NB4 (cell line): ENCODE measurements at regions not wholly inside any gene's neighbourhood (a gene's known extent, or its start where the extent isn't known, plus 50 kb on each side); places are given as distances from the start of the nearest gene placed in this dataset.
"Not testable (repeated sequence)": the region's sequence is repeated elsewhere in the genome, so short reads cannot be mapped to it uniquely, and the experiment has no call there.

Experiments used
- DNase-seq: peaks from one replicate; pipeline ENCODE4 v3.0.0; 2010; ENCODE audit warnings: low read depth
- H3K4me3 ChIP-seq: one replicate; pipeline ENCODE4 v1.5.1; 2011; ENCODE audit warnings: mild to moderate bottlenecking, low read depth, low read length, moderate library complexity
- MYC ChIP-seq: IDR thresholded peaks from 2 replicates; pipeline ENCODE4 v1.6.1; 2011; ENCODE audit warnings: low read depth, low read length
- POLR2A ChIP-seq: IDR thresholded peaks from 2 replicates; pipeline ENCODE4 v1.6.1; 2011; ENCODE audit warnings: mild to moderate bottlenecking; ENCODE audit not compliant: insufficient read length; ENCODE audit errors: extremely low read depth
- TF ChIP-seq, protein P1 (sequence below): IDR thresholded peaks from 2 replicates; pipeline ENCODE4 v1.6.1; 2011; ENCODE audit warnings: low read depth, low read length
- TF ChIP-seq, protein P2 (sequence below): IDR thresholded peaks from one replicate; pipeline ENCODE4 v1.5.1; 2012; ENCODE audit warnings: low read depth, low read length

GRCh38 chr9:39552242-39552881 is 196.9 kb downstream of the SPATA31A1 start:
- DNase-seq, H3K4me3 ChIP-seq: not testable (repeated sequence)

- not testable (repeated sequence) for DNase-seq, H3K4me3 ChIP-seq
These were observed 198.9 kb downstream of the SPATA31A1 start for GRCh38 chr9:39554352-39554751.

GRCh38 chr9:39559384-39559783 is 203.9 kb downstream of the SPATA31A1 start:
- not testable (repeated sequence) for DNase-seq, H3K4me3 ChIP-seq

- DNase-seq, H3K4me3 ChIP-seq: not testable (repeated sequence)
These were observed 211.3 kb downstream of the SPATA31A1 start for GRCh38 chr9:39566782-39567181.

DNA sequence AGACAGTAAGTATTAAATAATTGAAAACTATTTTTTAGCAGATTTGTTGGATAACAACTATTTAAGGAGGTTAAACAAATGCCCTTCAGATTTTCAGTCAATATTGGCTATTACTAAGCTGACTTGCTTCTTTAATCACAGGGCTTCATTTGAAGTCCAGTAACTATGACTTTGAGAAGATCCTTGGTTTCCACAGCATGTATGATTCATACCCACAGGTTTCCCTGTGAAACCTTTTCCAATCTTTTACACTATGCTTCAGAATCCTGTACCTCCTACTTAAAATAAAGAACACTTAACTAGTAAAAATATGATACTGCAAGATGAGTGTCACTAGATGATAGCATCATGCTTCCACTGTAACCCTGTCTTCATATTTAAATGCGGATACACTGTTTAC is 211.9 kb downstream of the SPATA31A1 start:
- not testable (repeated sequence) for DNase-seq, H3K4me3 ChIP-seq

GRCh38 chr9:39568900-39569299 is 213.4 kb downstream of the SPATA31A1 start:
- H3K4me3 ChIP-seq, DNase-seq: not testable (repeated sequence)

DNA sequence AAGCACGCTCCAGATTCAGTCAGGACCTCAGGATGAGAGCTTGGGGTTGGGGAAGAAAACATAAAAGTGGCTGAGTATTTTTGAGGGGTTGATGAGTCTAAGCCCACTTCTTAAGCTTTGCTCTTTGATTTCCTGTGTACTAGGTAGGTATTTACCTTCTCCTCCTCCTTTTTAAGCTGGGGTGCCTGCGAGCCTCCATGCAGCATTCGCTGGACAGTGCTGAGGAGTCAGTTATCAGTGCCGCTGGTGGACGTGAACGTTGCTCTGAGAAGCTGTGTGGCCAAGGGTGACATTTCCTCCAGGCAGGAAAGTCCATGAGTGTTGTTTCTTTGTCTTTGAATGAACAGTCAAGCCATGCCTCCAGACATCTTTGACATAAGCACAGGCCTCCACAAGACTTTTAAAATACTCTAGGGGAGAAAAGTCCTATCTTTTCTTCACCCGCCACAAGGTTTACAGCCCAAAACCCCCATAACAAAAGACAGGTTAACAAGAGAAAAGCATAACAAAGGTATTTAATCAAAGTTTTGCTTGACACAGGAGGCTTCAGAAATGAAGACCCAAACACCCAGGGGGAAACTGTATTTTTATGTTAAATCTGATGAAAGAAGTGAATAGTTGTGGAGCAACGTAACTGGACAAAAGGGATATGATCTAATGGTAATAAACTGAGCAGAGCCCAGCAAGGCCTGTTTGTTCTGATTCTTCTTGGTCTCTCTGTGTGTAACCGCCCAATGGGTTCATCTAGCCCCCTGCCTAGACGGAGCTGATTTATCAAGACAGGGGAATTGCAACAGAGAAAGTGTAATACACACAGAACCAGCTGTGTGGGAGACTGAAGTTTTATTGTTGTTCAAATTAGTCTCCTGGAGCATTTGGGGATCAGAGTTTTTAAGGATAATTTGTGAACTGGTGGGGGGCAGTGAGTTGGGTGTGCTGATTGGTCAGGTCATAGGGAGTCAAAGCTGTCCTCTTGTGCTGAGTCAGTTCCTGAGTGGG is 217.9 kb downstream of the SPATA31A1 start:
- DNase-seq, H3K4me3 ChIP-seq: not testable (repeated sequence)

DNA sequence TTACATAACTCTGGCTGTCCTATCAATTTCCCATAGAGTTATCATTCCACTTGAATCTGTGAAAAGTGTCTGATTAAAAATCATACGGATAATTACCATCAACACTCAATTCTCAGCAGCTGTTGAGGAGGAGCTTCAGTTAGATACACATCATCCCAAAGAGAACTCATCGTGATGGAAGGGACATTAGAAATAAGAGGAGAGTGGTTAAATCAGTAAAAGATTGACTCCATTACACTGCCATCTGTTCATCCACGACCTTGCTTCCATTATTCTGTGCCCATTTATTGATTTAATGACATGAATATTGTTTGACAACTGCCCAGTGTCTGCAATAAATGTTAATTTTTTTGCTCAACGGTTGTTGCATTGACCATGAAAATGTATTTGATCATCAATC is 223.5 kb downstream of the SPATA31A1 start:
- H3K4me3 ChIP-seq, result not testable (repeated sequence)

DNA sequence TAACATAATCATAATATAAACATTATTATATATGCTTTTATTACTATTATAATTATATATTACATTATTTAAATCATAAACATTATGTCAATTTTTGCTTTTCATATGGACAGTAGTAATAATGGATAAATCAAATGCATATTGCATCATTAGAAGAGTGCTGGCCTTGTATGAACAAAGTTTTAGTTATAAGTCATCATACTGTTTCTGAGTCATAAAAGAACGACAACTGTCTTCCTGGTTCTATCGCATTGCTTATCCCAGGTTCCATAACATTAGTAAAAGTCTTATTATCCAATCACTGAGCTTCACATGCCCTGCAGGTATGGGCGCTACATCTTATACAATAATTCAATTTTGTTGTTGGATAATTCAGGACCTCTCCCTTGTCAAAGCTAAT is 225.8 kb downstream of the SPATA31A1 start:
- not testable (repeated sequence) for DNase-seq, H3K4me3 ChIP-seq

More for the DNA sequence above, 223.5 kb downstream of the SPATA31A1 start:
- not testable (repeated sequence) for DNase-seq

DNA sequence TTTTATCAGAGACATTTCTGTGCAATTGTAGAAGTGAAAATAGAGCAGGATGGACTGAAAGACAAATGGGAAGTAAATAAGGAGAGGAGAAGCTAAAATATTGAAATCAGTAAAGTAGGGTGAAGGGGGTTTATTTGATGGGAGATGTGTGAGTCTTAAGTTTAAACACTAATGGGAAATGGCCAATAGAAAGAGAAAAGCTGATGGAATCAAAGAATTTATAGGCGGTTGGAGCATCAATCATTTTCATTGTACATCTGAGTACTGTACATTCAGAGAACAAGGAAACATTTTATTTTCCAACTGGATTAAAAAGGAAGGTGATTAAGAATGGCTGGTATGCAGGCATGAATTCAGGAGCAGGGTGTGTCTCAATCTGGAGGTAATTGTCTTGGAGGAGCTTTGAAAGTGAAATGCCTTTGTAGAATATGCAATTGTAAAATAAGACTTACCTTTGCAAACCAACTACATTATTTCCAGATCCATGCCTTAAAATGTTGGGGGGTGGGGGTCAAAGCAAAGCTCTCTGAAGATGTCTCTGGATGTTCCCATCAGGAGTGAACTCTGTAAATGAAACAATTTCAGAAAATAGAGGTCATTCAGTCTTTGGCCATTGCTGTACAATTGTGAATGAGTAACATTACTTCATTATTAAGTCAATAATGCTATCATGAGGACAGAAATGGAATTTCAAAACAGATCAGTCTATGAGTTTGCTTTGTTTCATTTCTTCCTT is 227.4 kb downstream of the SPATA31A1 start:
- not testable (repeated sequence) for DNase-seq, H3K4me3 ChIP-seq

- not testable (repeated sequence) for DNase-seq
These were observed 227.9 kb downstream of the SPATA31A1 start for GRCh38 chr9:39583413-39583747.

GRCh38 chr9:39585233-39585632 is 229.8 kb downstream of the SPATA31A1 start:
- not testable (repeated sequence) for H3K4me3 ChIP-seq, DNase-seq

More at GRCh38 chr9:39583413-39583747, 227.9 kb downstream of the SPATA31A1 start:
- not testable (repeated sequence) for H3K4me3 ChIP-seq

DNA sequence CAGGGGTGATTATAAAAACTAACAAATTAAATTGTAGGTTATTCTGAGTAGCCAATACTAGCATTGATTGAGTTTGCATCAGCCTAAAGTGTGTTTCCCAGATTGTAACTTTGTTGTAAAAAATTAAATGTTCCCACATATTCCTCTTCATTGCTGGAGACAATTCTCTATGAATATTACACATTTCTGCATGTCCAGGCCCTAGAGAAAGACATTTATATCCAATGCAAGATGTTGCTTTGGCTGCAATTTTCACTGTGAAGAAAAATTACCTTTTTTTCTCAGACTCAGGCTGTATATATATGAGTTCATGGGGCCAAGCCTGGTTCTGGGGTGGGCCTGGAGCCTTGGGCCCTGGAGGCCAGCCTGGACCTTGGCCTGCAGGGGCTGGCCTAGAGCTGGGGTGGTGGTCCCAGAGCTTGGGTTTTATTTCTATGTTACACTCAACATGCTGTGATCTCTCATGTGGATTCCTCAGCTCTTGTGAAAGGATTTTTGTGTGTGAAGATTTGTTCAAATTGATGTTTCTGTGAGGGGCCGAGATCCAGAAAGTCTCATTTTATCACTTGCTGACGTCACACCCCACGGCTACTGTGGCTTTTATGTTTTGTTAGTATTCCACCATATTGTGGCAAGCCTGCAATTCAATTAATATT is 232.5 kb downstream of the SPATA31A1 start:
- DNase-seq, result no peak
- no peak for TF ChIP-seq MYC
- TF ChIP-seq POLR2A, result no peak
- TF ChIP-seq, protein P1, sequence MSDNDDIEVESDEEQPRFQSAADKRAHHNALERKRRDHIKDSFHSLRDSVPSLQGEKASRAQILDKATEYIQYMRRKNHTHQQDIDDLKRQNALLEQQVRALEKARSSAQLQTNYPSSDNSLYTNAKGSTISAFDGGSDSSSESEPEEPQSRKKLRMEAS, result no peak
- TF ChIP-seq, protein P2, sequence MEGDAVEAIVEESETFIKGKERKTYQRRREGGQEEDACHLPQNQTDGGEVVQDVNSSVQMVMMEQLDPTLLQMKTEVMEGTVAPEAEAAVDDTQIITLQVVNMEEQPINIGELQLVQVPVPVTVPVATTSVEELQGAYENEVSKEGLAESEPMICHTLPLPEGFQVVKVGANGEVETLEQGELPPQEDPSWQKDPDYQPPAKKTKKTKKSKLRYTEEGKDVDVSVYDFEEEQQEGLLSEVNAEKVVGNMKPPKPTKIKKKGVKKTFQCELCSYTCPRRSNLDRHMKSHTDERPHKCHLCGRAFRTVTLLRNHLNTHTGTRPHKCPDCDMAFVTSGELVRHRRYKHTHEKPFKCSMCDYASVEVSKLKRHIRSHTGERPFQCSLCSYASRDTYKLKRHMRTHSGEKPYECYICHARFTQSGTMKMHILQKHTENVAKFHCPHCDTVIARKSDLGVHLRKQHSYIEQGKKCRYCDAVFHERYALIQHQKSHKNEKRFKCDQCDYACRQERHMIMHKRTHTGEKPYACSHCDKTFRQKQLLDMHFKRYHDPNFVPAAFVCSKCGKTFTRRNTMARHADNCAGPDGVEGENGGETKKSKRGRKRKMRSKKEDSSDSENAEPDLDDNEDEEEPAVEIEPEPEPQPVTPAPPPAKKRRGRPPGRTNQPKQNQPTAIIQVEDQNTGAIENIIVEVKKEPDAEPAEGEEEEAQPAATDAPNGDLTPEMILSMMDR, result no peak
- H3K4me3 ChIP-seq, result no peak overlapping the region
